ENCODE measurements at regions not wholly inside any gene's neighbourhood (a gene's known extent, or its start where the extent isn't known, plus 50 kb on each side); places are given as distances from the start of the nearest gene placed in this dataset.

DNA sequence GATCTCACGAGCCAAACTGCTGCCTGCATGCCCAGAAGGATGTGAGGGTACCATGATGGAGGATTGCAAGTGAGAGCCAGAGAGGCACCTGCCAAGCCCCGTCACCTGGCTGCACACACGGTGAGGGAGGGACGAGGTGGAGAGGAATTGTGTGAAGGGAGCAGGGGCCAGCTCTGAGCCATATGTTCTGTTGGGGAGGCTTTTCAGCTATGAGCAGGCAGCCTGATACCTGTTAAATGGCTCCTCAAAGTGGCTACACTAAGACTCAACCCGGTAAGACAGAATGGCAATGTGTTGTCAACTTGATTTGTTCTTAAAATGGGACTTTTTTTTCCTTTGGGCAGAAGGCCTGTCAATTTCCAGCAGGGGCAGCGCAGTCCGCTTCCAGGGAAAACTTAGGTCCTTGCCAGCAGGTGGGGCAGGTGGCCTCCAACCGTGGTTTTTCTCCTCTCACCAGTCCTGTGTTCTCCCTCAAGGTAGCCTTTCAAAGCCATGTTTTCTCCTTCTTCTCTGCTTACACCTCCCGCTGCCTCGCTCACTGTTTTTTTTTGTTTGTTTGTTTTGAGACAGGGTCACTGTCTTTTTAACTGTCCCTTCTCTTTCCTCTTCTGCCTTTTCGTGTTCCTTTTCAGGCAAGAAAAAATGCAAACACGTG lies 57.7 kb upstream of the ZNRF2 start (continued):
- TF ChIP-seq, protein P1, sequence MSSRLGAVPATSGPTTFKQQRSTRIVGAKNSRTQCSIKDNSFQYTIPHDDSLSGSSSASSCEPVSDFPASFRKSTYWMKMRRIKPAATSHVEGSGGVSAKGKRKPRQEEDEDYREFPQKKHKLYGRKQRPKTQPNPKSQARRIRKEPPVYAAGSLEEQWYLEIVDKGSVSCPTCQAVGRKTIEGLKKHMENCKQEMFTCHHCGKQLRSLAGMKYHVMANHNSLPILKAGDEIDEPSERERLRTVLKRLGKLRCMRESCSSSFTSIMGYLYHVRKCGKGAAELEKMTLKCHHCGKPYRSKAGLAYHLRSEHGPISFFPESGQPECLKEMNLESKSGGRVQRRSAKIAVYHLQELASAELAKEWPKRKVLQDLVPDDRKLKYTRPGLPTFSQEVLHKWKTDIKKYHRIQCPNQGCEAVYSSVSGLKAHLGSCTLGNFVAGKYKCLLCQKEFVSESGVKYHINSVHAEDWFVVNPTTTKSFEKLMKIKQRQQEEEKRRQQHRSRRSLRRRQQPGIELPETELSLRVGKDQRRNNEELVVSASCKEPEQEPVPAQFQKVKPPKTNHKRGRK (CRISPR knock-in tag; IDR thresholded peaks at IDR 0.05): peak; percentile 74; the same call in 1 of the 2 replicates
- TF ChIP-seq, protein P2, sequence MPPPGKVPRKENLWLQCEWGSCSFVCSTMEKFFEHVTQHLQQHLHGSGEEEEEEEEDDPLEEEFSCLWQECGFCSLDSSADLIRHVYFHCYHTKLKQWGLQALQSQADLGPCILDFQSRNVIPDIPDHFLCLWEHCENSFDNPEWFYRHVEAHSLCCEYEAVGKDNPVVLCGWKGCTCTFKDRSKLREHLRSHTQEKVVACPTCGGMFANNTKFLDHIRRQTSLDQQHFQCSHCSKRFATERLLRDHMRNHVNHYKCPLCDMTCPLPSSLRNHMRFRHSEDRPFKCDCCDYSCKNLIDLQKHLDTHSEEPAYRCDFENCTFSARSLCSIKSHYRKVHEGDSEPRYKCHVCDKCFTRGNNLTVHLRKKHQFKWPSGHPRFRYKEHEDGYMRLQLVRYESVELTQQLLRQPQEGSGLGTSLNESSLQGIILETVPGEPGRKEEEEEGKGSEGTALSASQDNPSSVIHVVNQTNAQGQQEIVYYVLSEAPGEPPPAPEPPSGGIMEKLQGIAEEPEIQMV (CRISPR knock-in tag; IDR thresholded peaks at IDR 0.05; ENCODE audit: low read depth): no peak
- TF ChIP-seq, protein P3, sequence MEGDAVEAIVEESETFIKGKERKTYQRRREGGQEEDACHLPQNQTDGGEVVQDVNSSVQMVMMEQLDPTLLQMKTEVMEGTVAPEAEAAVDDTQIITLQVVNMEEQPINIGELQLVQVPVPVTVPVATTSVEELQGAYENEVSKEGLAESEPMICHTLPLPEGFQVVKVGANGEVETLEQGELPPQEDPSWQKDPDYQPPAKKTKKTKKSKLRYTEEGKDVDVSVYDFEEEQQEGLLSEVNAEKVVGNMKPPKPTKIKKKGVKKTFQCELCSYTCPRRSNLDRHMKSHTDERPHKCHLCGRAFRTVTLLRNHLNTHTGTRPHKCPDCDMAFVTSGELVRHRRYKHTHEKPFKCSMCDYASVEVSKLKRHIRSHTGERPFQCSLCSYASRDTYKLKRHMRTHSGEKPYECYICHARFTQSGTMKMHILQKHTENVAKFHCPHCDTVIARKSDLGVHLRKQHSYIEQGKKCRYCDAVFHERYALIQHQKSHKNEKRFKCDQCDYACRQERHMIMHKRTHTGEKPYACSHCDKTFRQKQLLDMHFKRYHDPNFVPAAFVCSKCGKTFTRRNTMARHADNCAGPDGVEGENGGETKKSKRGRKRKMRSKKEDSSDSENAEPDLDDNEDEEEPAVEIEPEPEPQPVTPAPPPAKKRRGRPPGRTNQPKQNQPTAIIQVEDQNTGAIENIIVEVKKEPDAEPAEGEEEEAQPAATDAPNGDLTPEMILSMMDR (CRISPR knock-in tag; IDR thresholded peaks at IDR 0.05): peak; percentile 87

DNA sequence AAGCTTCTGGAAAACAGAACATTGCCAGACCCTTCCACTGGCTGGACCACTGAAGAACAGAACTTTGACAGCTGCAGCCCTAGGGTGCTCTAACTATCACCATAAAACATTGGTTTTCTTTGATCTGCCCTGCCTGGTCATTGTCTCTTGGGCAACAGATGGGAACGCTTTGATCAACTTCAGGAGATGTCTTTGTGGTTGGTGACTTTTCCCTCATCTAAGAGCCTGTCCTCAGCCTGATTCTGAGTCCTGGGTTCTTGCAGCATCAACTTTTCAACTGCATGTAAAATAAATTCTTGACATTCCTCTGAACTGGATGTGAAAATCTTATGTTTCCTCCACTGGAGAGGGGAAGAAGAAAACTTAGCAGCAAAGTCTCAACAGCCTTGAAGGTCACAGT lies 53.1 kb upstream of the ZNRF2 start:
- Histone ChIP-seq H3K36me3 (replicated peaks in 1 of 2; ENCODE audit: control insufficient read depth in 1 of 2, insufficient read depth in 2 of 2, low read length in 2 of 2) (no peaks in the 10 kb centered on the region), H3K27me3 (ENCODE audit: control insufficient read depth in 1 of 2, insufficient read depth in 2 of 2, low read length in 2 of 2) (no peaks in the 10 kb centered on the region), H3K9me3 (ENCODE audit: low read length) (no peaks in the 10 kb centered on the region), H3K4me2 (ENCODE audit: low read depth, low read length) (no peak overlapping the region), H3K9ac (ENCODE audit: insufficient read depth, low read depth, low read length) (no peak overlapping the region), H4K20me1 (ENCODE audit: insufficient read depth, low read length) (no peaks in the 10 kb centered on the region), H3K27ac (ENCODE audit: extremely low read length, insufficient read depth, low read length) (no peak overlapping the region), H3K4me1 (ENCODE audit: insufficient read depth, low read length) (peaks cover 9% of the 10 kb centered on the region), H3K79me2 (ENCODE audit: insufficient read depth, low read length) (no peaks in the 10 kb centered on the region), H3K4me3 (replicated peaks in 1 of 3; ENCODE audit: insufficient read depth in 1 of 3, low read depth in 2 of 3, low read length in 3 of 3) (no peak overlapping the region), H2AFZ (ENCODE audit: low read length) (no peak overlapping the region)
- ATAC-seq (no peak), FAIRE-seq (no peak), DNase-seq (ENCODE audit: low spot score) (peak; percentile 43)
- BruUV-seq (replicated peaks): no TSS peak
- intact Hi-C loops (cut with micrococcal nuclease; ENCODE audit: unreplicated experiment) (no loop called here), in situ Hi-C loops (cut with HindIII; ENCODE audit: extremely low pct_ligation_motif_present, low pct_unique_long_range_greater_than_20kb) (loop anchor here (5.0 kb wide), 1 partner anchor 181 kb away; no protein-coding TSS in a partner anchor)
- ChIA-PET CTCF (ENCODE audit: low intra/inter-chr PET ratio, low total read pairs) (no interaction called here), POLR2A (no interaction called here)
- no peak for TF ChIP-seq MXD4 (CRISPR knock-in tag; IDR thresholded peaks at IDR 0.05)
- TF ChIP-seq PLRG1 (conservative IDR thresholded peaks at IDR 0.05): no peak
- TF ChIP-seq ZFP1 (CRISPR knock-in tag; IDR thresholded peaks at IDR 0.05): no peak
- no peak for TF ChIP-seq ZNF589 (CRISPR knock-in tag; conservative IDR thresholded peaks at IDR 0.05)
- TF ChIP-seq CBFB (CRISPR knock-in tag; IDR thresholded peaks at IDR 0.05): no peak
- TF ChIP-seq MED13 (CRISPR knock-in tag; IDR thresholded peaks at IDR 0.05): no peak
- TF ChIP-seq ZNF782 (CRISPR knock-in tag; IDR thresholded peaks at IDR 0.05; ENCODE audit: borderline replicate concordance): no peak
- no peak for TF ChIP-seq NR3C1 (CRISPR knock-in tag; IDR thresholded peaks at IDR 0.05)
- no peak for TF ChIP-seq ZEB1 (IDR thresholded peaks at IDR 0.05; ENCODE audit: insufficient replicate concordance, low read depth)
- no peak for TF ChIP-seq ERF (CRISPR knock-in tag; IDR thresholded peaks at IDR 0.05)
- TF ChIP-seq CREB1 (IDR thresholded peaks at IDR 0.05): no peak
- TF ChIP-seq CREB1 (CRISPR knock-in tag; IDR thresholded peaks at IDR 0.05): no peak
- TF ChIP-seq, protein P4, sequence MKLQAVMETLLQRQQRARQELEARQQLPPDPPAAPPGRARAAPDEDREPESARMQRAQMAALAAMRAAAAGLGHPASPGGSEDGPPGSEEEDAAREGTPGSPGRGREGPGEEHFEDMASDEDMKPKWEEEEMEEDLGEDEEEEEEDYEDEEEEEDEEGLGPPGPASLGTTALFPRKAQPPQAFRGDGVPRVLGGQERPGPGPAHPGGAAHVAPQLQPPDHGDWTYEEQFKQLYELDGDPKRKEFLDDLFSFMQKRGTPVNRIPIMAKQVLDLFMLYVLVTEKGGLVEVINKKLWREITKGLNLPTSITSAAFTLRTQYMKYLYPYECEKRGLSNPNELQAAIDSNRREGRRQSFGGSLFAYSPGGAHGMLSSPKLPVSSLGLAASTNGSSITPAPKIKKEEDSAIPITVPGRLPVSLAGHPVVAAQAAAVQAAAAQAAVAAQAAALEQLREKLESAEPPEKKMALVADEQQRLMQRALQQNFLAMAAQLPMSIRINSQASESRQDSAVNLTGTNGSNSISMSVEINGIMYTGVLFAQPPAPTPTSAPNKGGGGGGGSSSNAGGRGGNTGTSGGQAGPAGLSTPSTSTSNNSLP (IDR thresholded peaks at IDR 0.05; ENCODE audit: low read depth, low read length): no peak
- WGBS (ENCODE audit: low lambda C conversion rate): 43% methylated on average over 1 of the region's 1 CpG

Data from HepG2 (cell line).